Vagina (tissue), 2 donors: ENCODE measurements at regions not wholly inside any gene's neighbourhood (a gene's known extent, or its start where the extent isn't known, plus 50 kb on each side); places are given as distances from the start of the nearest gene placed in this dataset.
"Not testable (repeated sequence)": the region's sequence is repeated elsewhere in the genome, so short reads cannot be mapped to it uniquely, and the experiment has no call there.

Source experiments
- DNase-seq, 2 donors: peaks; one replicate each; pipeline ENCODE4 v3.0.0-alpha.2; 2017; ENCODE audit errors: extremely low spot score in 2 of 2
- H3K27ac ChIP-seq: fragments of 200-600 bp; sonication (generic); one replicate; pipeline ENCODE4 v1.5.1; 2019
- H3K27me3 ChIP-seq: fragments of 200-600 bp; sonication (generic); one replicate; pipeline ENCODE4 v1.5.1; 2019
- H3K36me3 ChIP-seq, 2 donors: fragments of 200-600 bp; sonication (generic); one replicate each; pipeline ENCODE4 v1.5.1; 2017 to 2019
- H3K4me1 ChIP-seq: fragments of 200-600 bp; sonication (generic); one replicate; pipeline ENCODE4 v1.5.1; 2019
- H3K4me3 ChIP-seq, 2 donors: fragments of 200-600 bp; sonication (generic); 1 replicate in 1 of 2; 2 replicates in 1 of 2; pipeline ENCODE4 v1.5.1; 2016 to 2019
- H3K9me3 ChIP-seq: fragments of 200-600 bp; sonication (generic); one replicate; pipeline ENCODE4 v1.5.1; 2019
- CTCF ChIP-seq, 3 experiments: fragments of 450-650 bp in 2 of 3; fragments of 200-600 bp in 1 of 3; sonication (generic) in 1 of 3; IDR thresholded peaks; one replicate each; pipeline ENCODE4 v1.5.1; 2017 to 2019; ENCODE audit warnings: antibody characterized with exemption in 3 of 3, mild to moderate bottlenecking in 2 of 3, moderate library complexity in 2 of 3
- POLR2A ChIP-seq, 2 donors: fragments of 450-650 bp; IDR thresholded peaks; one replicate each; pipeline ENCODE4 v1.6.1; 2017; ENCODE audit warnings: antibody characterized with exemption in 2 of 2, mild to moderate bottlenecking in 2 of 2, moderate library complexity in 2 of 2
- POLR2AphosphoS5 ChIP-seq, 2 donors: sonication (generic); formaldehyde crosslinking; IDR thresholded peaks; one replicate each; pipeline ENCODE4 v1.9.0; 2017; ENCODE audit warnings: antibody characterized with exemption in 2 of 2, mild to moderate bottlenecking in 2 of 2, low read depth in 1 of 2; ENCODE audit not compliant: insufficient read depth in 1 of 2
- intact Hi-C: fragments of 100-400 bp; cut with DNase I; formaldehyde crosslinking; loops from one replicate; pipeline ENCODE4 v1.15.1; 2023

GRCh38 chr5:12169536-12169935, 265.3 kb upstream of the CTNND2 start:
- intact Hi-C loops, result no loop called here

GRCh38 chr5:12162863-12163262, 258.6 kb upstream of the CTNND2 start:
- intact Hi-C loops, result no loop called here
- Histone ChIP-seq H3K27me3 (no peaks in the 10 kb centered on the region), H3K4me1 (no peaks in the 10 kb centered on the region), H3K27ac (no peak overlapping the region), H3K4me3 (no peak overlapping the region), H3K9me3 (no peaks in the 10 kb centered on the region), H3K36me3 (no peaks in the 10 kb centered on the region)
- DNase-seq, result no peak
- TF ChIP-seq POLR2AphosphoS5 (IDR thresholded peaks at IDR 0.05; ENCODE audit: insufficient read depth in 1 of 2, low read depth in 1 of 2) (no peak), CTCF (IDR thresholded peaks at IDR 0.05) (no peak), POLR2A (IDR thresholded peaks at IDR 0.05) (no peak)

More at GRCh38 chr5:12169536-12169935, 265.3 kb upstream of the CTNND2 start:
- no peaks in the 10 kb centered on the region for H3K36me3 ChIP-seq
- H3K9me3 ChIP-seq, result no peaks in the 10 kb centered on the region
- no peak overlapping the region for H3K27ac ChIP-seq
- TF ChIP-seq POLR2A (IDR thresholded peaks at IDR 0.05), result no peak
- no peak for TF ChIP-seq POLR2AphosphoS5 (IDR thresholded peaks at IDR 0.05; ENCODE audit: insufficient read depth in 1 of 2, low read depth in 1 of 2)
- TF ChIP-seq CTCF (IDR thresholded peaks at IDR 0.05), result no peak
- no peak overlapping the region for H3K4me3 ChIP-seq
- H3K4me1 ChIP-seq, result no peaks in the 10 kb centered on the region
- no peak for DNase-seq
- no peaks in the 10 kb centered on the region for H3K27me3 ChIP-seq

- Histone ChIP-seq H3K27me3 (no peaks in the 10 kb centered on the region), H3K27ac (no peak overlapping the region), H3K4me1 (no peaks in the 10 kb centered on the region), H3K9me3 (no peaks in the 10 kb centered on the region), H3K36me3 (no peaks in the 10 kb centered on the region), H3K4me3 (no peak overlapping the region)
- intact Hi-C loops, result no loop called here
- TF ChIP-seq POLR2A (IDR thresholded peaks at IDR 0.05) (no peak), CTCF (IDR thresholded peaks at IDR 0.05) (no peak), POLR2AphosphoS5 (IDR thresholded peaks at IDR 0.05; ENCODE audit: insufficient read depth in 1 of 2, low read depth in 1 of 2) (no peak)
- no peak for DNase-seq
These were observed 243.3 kb upstream of the CTNND2 start for GRCh38 chr5:12147513-12147912.

GRCh38 chr5:12141496-12141895, 237.2 kb upstream of the CTNND2 start:
- no peaks in the 10 kb centered on the region for H3K4me1 ChIP-seq
- DNase-seq, result no peak
- TF ChIP-seq POLR2A (IDR thresholded peaks at IDR 0.05), result no peak
- no peak for TF ChIP-seq POLR2AphosphoS5 (IDR thresholded peaks at IDR 0.05; ENCODE audit: insufficient read depth in 1 of 2, low read depth in 1 of 2)
- TF ChIP-seq CTCF (IDR thresholded peaks at IDR 0.05), result no peak
- no peaks in the 10 kb centered on the region for H3K27me3 ChIP-seq
- no peaks in the 10 kb centered on the region for H3K9me3 ChIP-seq
- intact Hi-C loops, result no loop called here
- no peak overlapping the region for H3K4me3 ChIP-seq
- no peaks in the 10 kb centered on the region for H3K36me3 ChIP-seq
- no peak overlapping the region for H3K27ac ChIP-seq

GRCh38 chr5:12133520-12133919, 229.3 kb upstream of the CTNND2 start:
- intact Hi-C loops, result no loop called here
- TF ChIP-seq POLR2AphosphoS5 (IDR thresholded peaks at IDR 0.05; ENCODE audit: insufficient read depth in 1 of 2, low read depth in 1 of 2) (no peak), CTCF (IDR thresholded peaks at IDR 0.05) (no peak), POLR2A (IDR thresholded peaks at IDR 0.05) (no peak)
- no peak overlapping the region for H3K4me3 ChIP-seq
- no peak overlapping the region for H3K27ac ChIP-seq
- no peaks in the 10 kb centered on the region for H3K9me3 ChIP-seq
- H3K27me3 ChIP-seq, result no peaks in the 10 kb centered on the region
- DNase-seq, result no peak
- no peaks in the 10 kb centered on the region for H3K36me3 ChIP-seq
- H3K4me1 ChIP-seq, result no peaks in the 10 kb centered on the region

- DNase-seq, intact Hi-C loops, H3K27ac ChIP-seq, H3K4me1 ChIP-seq, H3K36me3 ChIP-seq, H3K27me3 ChIP-seq, H3K4me3 ChIP-seq, H3K9me3 ChIP-seq: not testable (repeated sequence)
These were observed 226.8 kb upstream of the CTNND2 start for GRCh38 chr5:12131020-12131419.
